Lung (tissue), 11 donors: ENCODE measurements at regions not wholly inside any gene's neighbourhood (a gene's known extent, or its start where the extent isn't known, plus 50 kb on each side); places are given as distances from the start of the nearest gene placed in this dataset.

Experiments
- ATAC-seq: fragments of 200-7000 bp; cut with Tn5 transposase; one replicate; pipeline ENCODE4 v1.9.1; 2020; ENCODE audit warnings: moderate number of reproducible peaks; ENCODE audit not compliant: insufficient read depth, low FRiP score
- DNase-seq, 3 donors: peaks; one replicate each; pipeline ENCODE4 v3.0.0-alpha.2; 2013 to 2017
- H3K27ac ChIP-seq, 2 donors: one replicate each; pipeline ENCODE4 v1.5.1; 2013; ENCODE audit warnings: mild to moderate bottlenecking in 2 of 2, moderate library complexity in 2 of 2, control low read depth in 1 of 2, inconsistent platforms in 1 of 2, low read depth in 1 of 2, low read length in 1 of 2
- H3K27me3 ChIP-seq, 3 donors: one replicate each; pipeline ENCODE4 v1.5.1; 2013; ENCODE audit warnings: low read length in 2 of 3; ENCODE audit not compliant: control insufficient read depth in 3 of 3, insufficient read depth in 3 of 3
- H3K36me3 ChIP-seq, 4 donors: one replicate each; pipeline ENCODE4 v1.5.1; 2013; ENCODE audit warnings: low read length in 4 of 4, mild to moderate bottlenecking in 1 of 4, moderate library complexity in 1 of 4; ENCODE audit not compliant: control insufficient read depth in 4 of 4, insufficient read depth in 4 of 4
- H3K4me1 ChIP-seq, 5 donors: one replicate each; pipeline ENCODE4 v1.5.1; 2013; ENCODE audit warnings: low read length in 5 of 5, mild to moderate bottlenecking in 2 of 5, moderate library complexity in 1 of 5; ENCODE audit not compliant: control insufficient read depth in 5 of 5, insufficient read depth in 5 of 5
- H3K4me3 ChIP-seq: one replicate; pipeline ENCODE4 v1.5.1; 2013; ENCODE audit warnings: mild to moderate bottlenecking, control low read depth, moderate library complexity
- H3K9ac ChIP-seq, 2 donors: one replicate each; pipeline ENCODE4 v1.5.1; 2013; ENCODE audit warnings: low read length in 2 of 2, control low read depth in 1 of 2; ENCODE audit not compliant: insufficient read depth in 1 of 2
- H3K9me3 ChIP-seq, 4 donors: one replicate each; pipeline ENCODE4 v1.5.1; 2013; ENCODE audit warnings: low read length in 3 of 4, mild to moderate bottlenecking in 1 of 4, moderate library complexity in 1 of 4; ENCODE audit not compliant: control insufficient read depth in 4 of 4, insufficient read depth in 3 of 4
- CTCF ChIP-seq: IDR thresholded peaks from 2 replicates; pipeline ENCODE4 v1.5.1; 2012; ENCODE audit warnings: mild to moderate bottlenecking; ENCODE audit errors: control extremely low read depth, extremely low read depth
- WGBS, 2 donors: extraction: QIAGEN DNeasy Blood & Tissue Kit; methylation state at CpG; one replicate each; pipeline ENCODE4 v1.1.7; 2013; 5-methylcytosine and 5-hydroxymethylcytosine counted together
- donor health status: control.
- donor health status: control.
- donor health status: Bipolar disorder and iron deficiency.
- donor health status: healthy.
- donor health status: DM: yes; HTN: yes; CAD: no.

GRCh38 chr6:74585753-74586152, 620.1 kb downstream of the COL12A1 start:
- TF ChIP-seq CTCF: no peak
- H3K27me3 ChIP-seq: no peaks in the 10 kb centered on the region
- ATAC-seq (no peak), DNase-seq (no peak)
- no peaks in the 10 kb centered on the region for H3K36me3 ChIP-seq
- H3K4me3 ChIP-seq: no peak overlapping the region
- no peak overlapping the region for H3K27ac ChIP-seq
- no peak overlapping the region for H3K9ac ChIP-seq
- no peaks in the 10 kb centered on the region for H3K4me1 ChIP-seq
- peaks cover 0 to 4% (median 0%) of the 10 kb centered on the region in 4 donors for H3K9me3 ChIP-seq

GRCh38 chr6:74581681-74582080, 624.2 kb downstream of the COL12A1 start:
- no peak overlapping the region for H3K27ac ChIP-seq
- no peaks in the 10 kb centered on the region for H3K27me3 ChIP-seq
- no peaks in the 10 kb centered on the region for H3K36me3 ChIP-seq
- WGBS, 2 donors: 91 to 93% methylated on average over 6 of the region's 6 CpGs
- H3K9ac ChIP-seq: no peak overlapping the region
- ATAC-seq (no peak), DNase-seq (no peak)
- no peak overlapping the region for H3K4me3 ChIP-seq
- H3K9me3 ChIP-seq: no peaks in the 10 kb centered on the region
- no peak for TF ChIP-seq CTCF
- no peaks in the 10 kb centered on the region for H3K4me1 ChIP-seq

GRCh38 chr6:74579794-74580193, 626.1 kb downstream of the COL12A1 start:
- Histone ChIP-seq H3K27me3 (no peaks in the 10 kb centered on the region), H3K9ac (no peak overlapping the region), H3K4me3 (no peak overlapping the region), H3K36me3 (no peaks in the 10 kb centered on the region), H3K27ac (no peak overlapping the region), H3K4me1 (no peaks in the 10 kb centered on the region), H3K9me3 (no peaks in the 10 kb centered on the region)
- no peak for DNase-seq
- no peak for ATAC-seq
- WGBS, 2 donors: 89 to 92% methylated on average over 3 of the region's 3 CpGs
- TF ChIP-seq CTCF: no peak

GRCh38 chr6:74579047-74579446, 626.8 kb downstream of the COL12A1 start:
- no peak overlapping the region for H3K9ac ChIP-seq
- WGBS, 2 donors: 94% methylated on average over 2 of the region's 2 CpGs
- no peaks in the 10 kb centered on the region for H3K9me3 ChIP-seq
- no peak overlapping the region for H3K27ac ChIP-seq
- no peak for DNase-seq
- no peaks in the 10 kb centered on the region for H3K27me3 ChIP-seq
- H3K4me1 ChIP-seq: no peaks in the 10 kb centered on the region
- TF ChIP-seq CTCF: no peak
- no peak overlapping the region for H3K4me3 ChIP-seq
- no peak for ATAC-seq
- no peaks in the 10 kb centered on the region for H3K36me3 ChIP-seq
